Gastroesophageal sphincter (tissue), 3 donors: ENCODE measurements at regions not wholly inside any gene's neighbourhood (a gene's known extent, or its start where the extent isn't known, plus 50 kb on each side); places are given as distances from the start of the nearest gene placed in this dataset.

Experiments
- POLR2A ChIP-seq, 2 donors: fragments of 450-650 bp; IDR thresholded peaks; one replicate each; pipeline ENCODE4 v1.6.1; 2017; ENCODE audit warnings: antibody characterized with exemption in 2 of 2, mild to moderate bottlenecking in 2 of 2, moderate library complexity in 1 of 2
- POLR2AphosphoS5 ChIP-seq: sonication (generic); formaldehyde crosslinking; IDR thresholded peaks from one replicate; pipeline ENCODE4 v1.6.1; 2017; ENCODE audit warnings: antibody characterized with exemption
- TF ChIP-seq, protein P1 (sequence below), 4 experiments: fragments of 200-600 bp in 2 of 4; fragments of 450-650 bp in 2 of 4; sonication (generic) in 1 of 4; IDR thresholded peaks; one replicate each; pipeline ENCODE4 v1.5.1; 2017 to 2019; ENCODE audit warnings: antibody characterized with exemption in 4 of 4, mild to moderate bottlenecking in 2 of 4, moderate library complexity in 2 of 4

DNA sequence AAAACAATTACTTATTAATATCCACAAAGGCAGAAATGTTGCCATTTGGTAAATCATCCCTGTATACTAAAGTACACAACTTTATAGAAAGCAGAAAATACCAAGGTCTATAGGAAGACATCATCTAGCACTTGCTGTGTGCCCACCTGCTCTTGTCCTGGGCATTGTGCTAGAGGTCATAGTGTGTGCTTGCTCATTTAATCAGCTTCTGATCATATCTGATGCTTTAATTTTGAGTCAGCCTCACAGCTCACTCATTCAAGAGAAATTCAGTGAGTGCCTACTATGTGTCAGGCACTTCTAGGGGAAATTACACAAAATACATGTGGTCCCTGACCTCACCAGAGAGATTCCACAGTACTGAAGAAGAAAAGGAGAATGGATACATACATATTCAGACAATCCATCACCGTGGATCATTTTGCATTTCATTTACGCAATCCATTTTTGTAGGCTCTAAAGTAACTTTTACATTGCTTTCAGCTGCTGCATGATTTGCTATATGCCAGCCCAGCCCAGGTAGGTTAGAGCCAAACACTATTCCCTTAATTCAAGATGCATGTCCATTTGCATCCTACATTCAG, 167.9 kb upstream of the MCHR2 start:
- TF ChIP-seq, protein P1, sequence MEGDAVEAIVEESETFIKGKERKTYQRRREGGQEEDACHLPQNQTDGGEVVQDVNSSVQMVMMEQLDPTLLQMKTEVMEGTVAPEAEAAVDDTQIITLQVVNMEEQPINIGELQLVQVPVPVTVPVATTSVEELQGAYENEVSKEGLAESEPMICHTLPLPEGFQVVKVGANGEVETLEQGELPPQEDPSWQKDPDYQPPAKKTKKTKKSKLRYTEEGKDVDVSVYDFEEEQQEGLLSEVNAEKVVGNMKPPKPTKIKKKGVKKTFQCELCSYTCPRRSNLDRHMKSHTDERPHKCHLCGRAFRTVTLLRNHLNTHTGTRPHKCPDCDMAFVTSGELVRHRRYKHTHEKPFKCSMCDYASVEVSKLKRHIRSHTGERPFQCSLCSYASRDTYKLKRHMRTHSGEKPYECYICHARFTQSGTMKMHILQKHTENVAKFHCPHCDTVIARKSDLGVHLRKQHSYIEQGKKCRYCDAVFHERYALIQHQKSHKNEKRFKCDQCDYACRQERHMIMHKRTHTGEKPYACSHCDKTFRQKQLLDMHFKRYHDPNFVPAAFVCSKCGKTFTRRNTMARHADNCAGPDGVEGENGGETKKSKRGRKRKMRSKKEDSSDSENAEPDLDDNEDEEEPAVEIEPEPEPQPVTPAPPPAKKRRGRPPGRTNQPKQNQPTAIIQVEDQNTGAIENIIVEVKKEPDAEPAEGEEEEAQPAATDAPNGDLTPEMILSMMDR (IDR thresholded peaks at IDR 0.05) = no peak
- TF ChIP-seq POLR2A (IDR thresholded peaks at IDR 0.05) (no peak), POLR2AphosphoS5 (no peak)
